CD4-positive, alpha-beta T cell (primary cell): ENCODE measurements at regions not wholly inside any gene's neighbourhood (a gene's known extent, or its start where the extent isn't known, plus 50 kb on each side); places are given as distances from the start of the nearest gene placed in this dataset.

Experiments
- ATAC-seq: fragments of 200-7000 bp; cut with Tn5 transposase; one replicate; pipeline ENCODE4 v1.10.0; 2022; ENCODE audit warnings: mild to moderate bottlenecking; ENCODE audit not compliant: poor library complexity
- CTCF ChIA-PET: fragments of 350-600 bp; sonication (Branson Sonifier 250); formaldehyde crosslinking; loops from one replicate; lab custom pipeline; 2021; ENCODE audit warnings: antibody characterized with exemption, inconsistent platforms; lab: Charles Lee
- POLR2A ChIA-PET: fragments of 350-600 bp; sonication (Branson Sonifier 250); formaldehyde crosslinking; loops from one replicate; lab custom pipeline; 2021; ENCODE audit warnings: antibody characterized with exemption, inconsistent platforms; lab: Charles Lee
- DNase-seq, 14 experiments: peaks; one replicate each; pipeline ENCODE4 v3.0.0-alpha.2; 2013 to 2020; ENCODE audit warnings: mixed read lengths in 2 of 14
- H3K27ac ChIP-seq, 2 donors: one replicate each; pipeline versions ENCODE4 v1.5.1 to v1.7.0; 2013; ENCODE audit warnings: low read length in 2 of 2, low read depth in 1 of 2, mild to moderate bottlenecking in 1 of 2
- H3K27me3 ChIP-seq, 2 experiments: 1 replicate in 1 of 2; 2 replicates in 1 of 2; pipeline versions ENCODE4 v1.6.1 to v1.7.0; 2013; ENCODE audit warnings: low read length in 2 of 2, control low read depth in 1 of 2, mild to moderate bottlenecking in 1 of 2, moderate library complexity in 1 of 2; ENCODE audit not compliant: insufficient read depth in 2 of 2, control insufficient read depth in 1 of 2
- H3K36me3 ChIP-seq: one replicate; pipeline ENCODE4 v1.6.1; 2013; ENCODE audit warnings: low read length, control low read depth; ENCODE audit not compliant: insufficient read depth
- H3K4me1 ChIP-seq: one replicate; pipeline ENCODE4 v1.6.1; 2013; ENCODE audit warnings: low read length, control low read depth; ENCODE audit not compliant: insufficient read depth
- H3K4me3 ChIP-seq: one replicate; pipeline ENCODE4 v1.5.1; 2013; ENCODE audit warnings: mild to moderate bottlenecking, low read length, moderate library complexity
- H3K9me3 ChIP-seq, 2 experiments: 1 replicate in 1 of 2; 2 replicates in 1 of 2; pipeline versions ENCODE4 v1.6.1 to v1.7.0; 2013; ENCODE audit warnings: low read length in 2 of 2, mild to moderate bottlenecking in 2 of 2, control low read depth in 1 of 2, moderate library complexity in 1 of 2; ENCODE audit not compliant: control insufficient read depth in 1 of 2, insufficient read depth in 1 of 2
- H3K27ac Mint-ChIP-seq: one replicate; pipeline ENCODE4 v1.8.0; 2020; ENCODE audit warnings: mixed read lengths
- H3K27me3 Mint-ChIP-seq: one replicate; pipeline ENCODE4 v1.8.0; 2021; ENCODE audit warnings: mixed read lengths
- H3K36me3 Mint-ChIP-seq: one replicate; pipeline ENCODE4 v1.8.0; 2021; ENCODE audit warnings: low read depth, mixed read lengths
- H3K4me1 Mint-ChIP-seq: one replicate; pipeline ENCODE4 v1.8.0; 2021; ENCODE audit warnings: low read depth, mixed read lengths
- H3K4me3 Mint-ChIP-seq: one replicate; pipeline ENCODE4 v1.8.0; 2020; ENCODE audit warnings: mild to moderate bottlenecking, mixed read lengths
- H3K9me3 Mint-ChIP-seq: one replicate; pipeline ENCODE4 v1.8.0; 2020; ENCODE audit warnings: mixed read lengths
- CTCF ChIP-seq: fragments of 200-600 bp; IDR thresholded peaks from one replicate; pipeline ENCODE4 v1.8.0; 2022; ENCODE audit warnings: antibody characterized with exemption, mild to moderate bottlenecking
- intact Hi-C, 2 experiments: fragments of 100-400 bp; cut with DNase I in 1 of 2; cut with micrococcal nuclease in 1 of 2; formaldehyde crosslinking; loops; one replicate each; pipeline versions ENCODE4 v1.15.1 to v1.9.0; 2023 to 2025; cut with DNase I, micrococcal nuclease

DNA sequence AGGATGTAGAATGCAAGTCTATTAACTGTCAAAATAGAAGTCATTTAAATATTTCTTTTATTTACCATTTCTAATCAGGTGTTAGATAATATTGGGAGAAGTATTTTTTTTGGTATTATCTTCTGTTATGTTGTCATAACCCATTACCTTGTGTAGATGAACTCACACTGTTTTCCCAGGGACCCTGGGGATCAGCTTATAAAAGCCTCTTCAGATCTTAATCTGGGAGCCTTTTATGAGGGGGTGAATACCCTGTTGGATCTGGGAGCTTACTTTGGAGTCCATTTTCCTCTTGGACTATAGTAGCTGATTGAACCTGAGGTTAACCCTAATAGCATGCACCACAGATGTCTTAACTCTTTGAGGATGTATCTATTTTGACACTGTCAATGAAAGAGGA lies 176.3 kb upstream of the ATP2B1 start:
- DNase-seq = no peak
- ChIA-PET CTCF (no interaction called here), POLR2A (interaction anchor here (0.6 to 1.7 kb wide), 3 partner anchors 22 to 295 kb away, joined by 4 to 8 read pairs (median 6); partner anchors contain the start of gene ATP2B1)
- Mint-ChIP-seq H3K4me3 (no peak overlapping the region), H3K36me3 (peaks cover 6% of the 10 kb centered on the region), H3K27me3 (no peaks in the 10 kb centered on the region), H3K27ac (no peak overlapping the region), H3K4me1 (peaks cover 43% of the 10 kb centered on the region), H3K9me3 (peaks cover 9% of the 10 kb centered on the region)
- H3K4me3 ChIP-seq = no peak overlapping the region
- ATAC-seq = no peak
- no peak overlapping the region for H3K27ac ChIP-seq
- intact Hi-C loops = loop anchor here (5.0 kb wide), 2 partner anchors 52 to 178 kb away; partner anchors contain the start of gene ATP2B1 (in 1 of the 2)
- peaks cover 17% of the 10 kb centered on the region for H3K4me1 ChIP-seq
- H3K9me3 ChIP-seq = no peaks in the 10 kb centered on the region
- no peaks in the 10 kb centered on the region for H3K27me3 ChIP-seq
- no peaks in the 10 kb centered on the region for H3K36me3 ChIP-seq
- no peak for TF ChIP-seq CTCF

DNA sequence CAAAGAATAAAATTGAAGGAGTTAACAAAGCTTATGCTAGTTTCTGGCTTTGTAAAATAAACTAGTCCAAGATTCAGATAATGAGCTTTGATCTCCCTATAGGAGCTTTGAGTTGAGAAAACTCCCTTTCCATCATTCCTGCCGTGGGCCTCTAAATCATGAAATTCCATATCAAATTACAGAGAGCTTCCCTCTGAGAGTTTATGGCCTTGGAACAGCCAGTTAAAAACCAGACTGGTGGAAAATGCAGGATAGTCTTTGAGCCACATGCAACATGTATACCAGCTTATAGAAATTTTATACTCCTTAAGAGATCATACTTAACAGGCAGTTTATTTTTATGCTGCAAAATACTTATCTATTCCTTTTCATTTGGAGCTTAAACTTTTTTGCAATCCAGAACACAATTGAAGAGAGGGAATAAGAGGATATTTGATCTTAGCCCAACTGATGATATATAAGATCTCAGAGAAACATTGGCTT lies 175.8 kb upstream of the ATP2B1 start:
- Mint-ChIP-seq H3K27me3 (no peaks in the 10 kb centered on the region), H3K4me3 (no peak overlapping the region), H3K27ac (peak overlapping the region; percentile 44), H3K36me3 (peaks cover 6% of the 10 kb centered on the region), H3K4me1 (peaks cover 48% of the 10 kb centered on the region), H3K9me3 (peaks cover 6% of the 10 kb centered on the region)
- POLR2A ChIA-PET = interaction anchor here (0.6 to 2.6 kb wide), 3 partner anchors 175 to 294 kb away, joined by 4 to 12 read pairs (median 8); partner anchors contain the start of gene ATP2B1
- intact Hi-C loops = loop anchor here in 1 of 2 experiments (5.0 kb wide), 1 partner anchor 177 kb away; the partner anchor contains the start of gene ATP2B1
- peaks cover 17% of the 10 kb centered on the region for H3K4me1 ChIP-seq
- H3K4me3 ChIP-seq = no peak overlapping the region
- CTCF ChIA-PET = interaction anchor here (0.6 kb wide), 1 partner anchor 13 kb away, joined by 3 read pairs; no protein-coding TSS in a partner anchor
- no peak for ATAC-seq
- no peaks in the 10 kb centered on the region for H3K27me3 ChIP-seq
- DNase-seq = no peak
- no peaks in the 10 kb centered on the region for H3K36me3 ChIP-seq
- H3K9me3 ChIP-seq = no peaks in the 10 kb centered on the region
- TF ChIP-seq CTCF = no peak
- H3K27ac ChIP-seq = no peak overlapping the region

DNA sequence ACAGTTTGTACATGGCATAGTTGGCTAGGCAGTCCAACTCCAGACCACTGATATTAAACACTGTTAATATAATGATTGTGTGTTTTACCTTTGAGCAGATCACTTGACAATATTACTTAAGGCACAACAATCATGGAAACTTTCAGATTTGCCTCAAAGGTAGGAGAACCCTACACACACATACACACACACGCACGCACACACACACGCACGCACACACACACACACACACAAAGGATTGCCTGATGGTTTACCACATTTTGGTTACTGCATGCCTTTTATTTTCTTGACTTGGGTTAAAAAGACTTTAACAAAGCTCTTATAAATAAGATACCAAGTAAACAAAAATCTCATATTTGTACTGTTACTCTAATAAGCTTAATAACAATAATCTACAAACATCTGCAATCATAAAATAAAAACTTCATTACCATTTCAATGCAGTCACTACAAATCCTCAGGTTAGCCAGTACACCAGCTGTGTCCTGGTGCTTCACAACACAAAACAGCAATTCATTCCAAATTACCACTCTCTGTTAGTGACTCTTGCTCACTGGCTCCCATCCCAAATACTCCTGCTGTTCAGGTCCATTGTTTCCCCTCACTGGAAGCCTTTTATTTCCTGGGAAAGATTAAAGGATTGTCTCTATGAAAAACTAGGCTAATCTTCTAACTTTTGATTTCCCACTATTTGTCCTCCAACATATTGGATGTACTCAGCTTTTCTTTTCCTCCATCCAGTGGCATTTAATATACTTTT lies 175.2 kb upstream of the ATP2B1 start:
- CTCF ChIA-PET = interaction anchor here (0.6 kb wide), 1 partner anchor 12 kb away, joined by 3 read pairs; no protein-coding TSS in a partner anchor
- Histone ChIP-seq H3K27me3 (no peaks in the 10 kb centered on the region), H3K4me1 (peaks cover 17% of the 10 kb centered on the region), H3K27ac (no peak overlapping the region), H3K9me3 (no peaks in the 10 kb centered on the region), H3K36me3 (no peaks in the 10 kb centered on the region), H3K4me3 (no peak overlapping the region)
- Mint-ChIP-seq H3K36me3 (peaks cover 6% of the 10 kb centered on the region), H3K4me1 (peaks cover 54% of the 10 kb centered on the region), H3K9me3 (peaks cover 6% of the 10 kb centered on the region), H3K4me3 (no peak overlapping the region), H3K27ac (peak overlapping the region; percentile 44), H3K27me3 (no peaks in the 10 kb centered on the region)
- no peak for TF ChIP-seq CTCF
- POLR2A ChIA-PET = interaction anchor here (2.6 kb wide), 1 partner anchor 174 kb away, joined by 12 read pairs; the partner anchor contains the start of gene ATP2B1
- intact Hi-C loops = loop anchor here in 1 of 2 experiments (5.0 kb wide), 1 partner anchor 177 kb away; the partner anchor contains the start of gene ATP2B1
- ATAC-seq (no peak), DNase-seq (no peak)
